CD4-positive, alpha-beta T cell (primary cell): ENCODE measurements at regions not wholly inside any gene's neighbourhood (a gene's known extent, or its start where the extent isn't known, plus 50 kb on each side); places are given as distances from the start of the nearest gene placed in this dataset.

Experiments
- ATAC-seq: fragments of 200-7000 bp; cut with Tn5 transposase; one replicate; pipeline ENCODE4 v1.10.0; 2022; ENCODE audit warnings: mild to moderate bottlenecking; ENCODE audit not compliant: poor library complexity
- CTCF ChIA-PET: fragments of 350-600 bp; sonication (Branson Sonifier 250); formaldehyde crosslinking; loops from one replicate; lab custom pipeline; 2021; ENCODE audit warnings: antibody characterized with exemption, inconsistent platforms; lab: Charles Lee
- POLR2A ChIA-PET: fragments of 350-600 bp; sonication (Branson Sonifier 250); formaldehyde crosslinking; loops from one replicate; lab custom pipeline; 2021; ENCODE audit warnings: antibody characterized with exemption, inconsistent platforms; lab: Charles Lee
- DNase-seq, 14 experiments: peaks; one replicate each; pipeline ENCODE4 v3.0.0-alpha.2; 2013 to 2020; ENCODE audit warnings: mixed read lengths in 2 of 14
- H3K27ac ChIP-seq, 2 donors: one replicate each; pipeline versions ENCODE4 v1.5.1 to v1.7.0; 2013; ENCODE audit warnings: low read length in 2 of 2, low read depth in 1 of 2, mild to moderate bottlenecking in 1 of 2
- H3K27me3 ChIP-seq, 2 experiments: 1 replicate in 1 of 2; 2 replicates in 1 of 2; pipeline versions ENCODE4 v1.6.1 to v1.7.0; 2013; ENCODE audit warnings: low read length in 2 of 2, control low read depth in 1 of 2, mild to moderate bottlenecking in 1 of 2, moderate library complexity in 1 of 2; ENCODE audit not compliant: insufficient read depth in 2 of 2, control insufficient read depth in 1 of 2
- H3K36me3 ChIP-seq: one replicate; pipeline ENCODE4 v1.6.1; 2013; ENCODE audit warnings: low read length, control low read depth; ENCODE audit not compliant: insufficient read depth
- H3K4me1 ChIP-seq: one replicate; pipeline ENCODE4 v1.6.1; 2013; ENCODE audit warnings: low read length, control low read depth; ENCODE audit not compliant: insufficient read depth
- H3K4me3 ChIP-seq: one replicate; pipeline ENCODE4 v1.5.1; 2013; ENCODE audit warnings: mild to moderate bottlenecking, low read length, moderate library complexity
- H3K9me3 ChIP-seq, 2 experiments: 1 replicate in 1 of 2; 2 replicates in 1 of 2; pipeline versions ENCODE4 v1.6.1 to v1.7.0; 2013; ENCODE audit warnings: low read length in 2 of 2, mild to moderate bottlenecking in 2 of 2, control low read depth in 1 of 2, moderate library complexity in 1 of 2; ENCODE audit not compliant: control insufficient read depth in 1 of 2, insufficient read depth in 1 of 2
- H3K27ac Mint-ChIP-seq: one replicate; pipeline ENCODE4 v1.8.0; 2020; ENCODE audit warnings: mixed read lengths
- H3K27me3 Mint-ChIP-seq: one replicate; pipeline ENCODE4 v1.8.0; 2021; ENCODE audit warnings: mixed read lengths
- H3K36me3 Mint-ChIP-seq: one replicate; pipeline ENCODE4 v1.8.0; 2021; ENCODE audit warnings: low read depth, mixed read lengths
- H3K4me1 Mint-ChIP-seq: one replicate; pipeline ENCODE4 v1.8.0; 2021; ENCODE audit warnings: low read depth, mixed read lengths
- H3K4me3 Mint-ChIP-seq: one replicate; pipeline ENCODE4 v1.8.0; 2020; ENCODE audit warnings: mild to moderate bottlenecking, mixed read lengths
- H3K9me3 Mint-ChIP-seq: one replicate; pipeline ENCODE4 v1.8.0; 2020; ENCODE audit warnings: mixed read lengths
- CTCF ChIP-seq: fragments of 200-600 bp; IDR thresholded peaks from one replicate; pipeline ENCODE4 v1.8.0; 2022; ENCODE audit warnings: antibody characterized with exemption, mild to moderate bottlenecking
- intact Hi-C, 2 experiments: fragments of 100-400 bp; cut with DNase I in 1 of 2; cut with micrococcal nuclease in 1 of 2; formaldehyde crosslinking; loops; one replicate each; pipeline versions ENCODE4 v1.15.1 to v1.9.0; 2023 to 2025; cut with DNase I, micrococcal nuclease

- Mint-ChIP-seq H3K27ac (no peak overlapping the region), H3K36me3 (no peaks in the 10 kb centered on the region), H3K9me3 (no peaks in the 10 kb centered on the region), H3K27me3 (peaks cover 6% of the 10 kb centered on the region), H3K4me1 (peaks cover 13% of the 10 kb centered on the region), H3K4me3 (no peak overlapping the region)
- ChIA-PET POLR2A (no interaction called here), CTCF (interaction anchor here (0.7 kb wide), 1 partner anchor 161 kb away, joined by 3 read pairs; no protein-coding TSS in a partner anchor)
- no peak overlapping the region for H3K27ac ChIP-seq
- DNase-seq (no peak), ATAC-seq (no peak)
- no peaks in the 10 kb centered on the region for H3K4me1 ChIP-seq
- H3K4me3 ChIP-seq = no peak overlapping the region
- intact Hi-C loops = no loop called here
- no peak for TF ChIP-seq CTCF
- peaks cover 2 to 7% of the 10 kb centered on the region in 2 experiments for H3K27me3 ChIP-seq
- H3K9me3 ChIP-seq = peaks cover 4% of the 10 kb centered on the region in 2 experiments
- H3K36me3 ChIP-seq = no peaks in the 10 kb centered on the region
Observed at GRCh38 chr16:17938546-17938945, 398.0 kb downstream of the NPIPA8 start.

GRCh38 chr16:17936766-17937402 is 399.7 kb downstream of the NPIPA8 start:
- CTCF ChIA-PET = no interaction called here
- Mint-ChIP-seq H3K27me3 (no peaks in the 10 kb centered on the region), H3K27ac (no peak overlapping the region)

GRCh38 chr16:17930280-17930679 is 406.3 kb downstream of the NPIPA8 start:
- Histone ChIP-seq H3K4me3 (no peak overlapping the region), H3K9me3 (peaks cover 3 to 4% of the 10 kb centered on the region in 2 experiments), H3K36me3 (no peaks in the 10 kb centered on the region), H3K27me3 (peaks cover 0 to 4% of the 10 kb centered on the region in 2 experiments), H3K27ac (no peak overlapping the region), H3K4me1 (no peaks in the 10 kb centered on the region)
- ChIA-PET CTCF (no interaction called here), POLR2A (no interaction called here)
- Mint-ChIP-seq H3K4me3 (no peak overlapping the region), H3K27ac (no peak overlapping the region), H3K27me3 (peaks cover 5% of the 10 kb centered on the region), H3K4me1 (no peaks in the 10 kb centered on the region), H3K9me3 (no peaks in the 10 kb centered on the region), H3K36me3 (no peaks in the 10 kb centered on the region)
- intact Hi-C loops = no loop called here
- no peak for DNase-seq
- TF ChIP-seq CTCF = no peak
- ATAC-seq = no peak

More at GRCh38 chr16:17936766-17937402, 399.7 kb downstream of the NPIPA8 start:
- Mint-ChIP-seq H3K36me3 (no peaks in the 10 kb centered on the region), H3K9me3 (no peaks in the 10 kb centered on the region), H3K4me3 (no peak overlapping the region), H3K4me1 (peaks cover 13% of the 10 kb centered on the region)
- ATAC-seq (no peak), DNase-seq (no peak)
- no peak overlapping the region for H3K27ac ChIP-seq
- H3K4me1 ChIP-seq = no peaks in the 10 kb centered on the region
- H3K36me3 ChIP-seq = no peaks in the 10 kb centered on the region
- H3K4me3 ChIP-seq = no peak overlapping the region
- no peaks in the 10 kb centered on the region for H3K27me3 ChIP-seq
- intact Hi-C loops = no loop called here
- POLR2A ChIA-PET = no interaction called here
- peaks cover 4% of the 10 kb centered on the region in 2 experiments for H3K9me3 ChIP-seq
- no peak for TF ChIP-seq CTCF
